ENCODE measurements at regions not wholly inside any gene's neighbourhood (a gene's known extent, or its start where the extent isn't known, plus 50 kb on each side); places are given as distances from the start of the nearest gene placed in this dataset.

DNA sequence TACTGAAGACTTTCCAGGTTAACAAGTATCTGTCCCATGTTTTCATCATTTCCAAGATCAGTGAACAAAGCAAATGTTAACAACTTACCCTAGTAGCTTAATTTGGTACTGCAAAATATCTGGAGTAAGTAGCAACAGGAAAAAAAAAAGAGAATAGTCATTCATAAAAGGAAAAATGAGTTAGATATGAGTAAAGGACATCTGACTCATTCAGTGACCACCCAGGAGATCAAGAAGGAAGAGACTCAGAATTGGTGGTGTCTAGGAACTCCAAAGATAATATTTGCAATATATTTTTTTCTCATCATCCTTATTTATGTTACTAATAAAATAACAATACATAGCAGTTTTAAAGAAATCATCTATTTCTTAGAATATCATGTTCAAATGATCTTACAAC lies 253.8 kb upstream of the COL8A1 start:
- TF ChIP-seq, protein P1, sequence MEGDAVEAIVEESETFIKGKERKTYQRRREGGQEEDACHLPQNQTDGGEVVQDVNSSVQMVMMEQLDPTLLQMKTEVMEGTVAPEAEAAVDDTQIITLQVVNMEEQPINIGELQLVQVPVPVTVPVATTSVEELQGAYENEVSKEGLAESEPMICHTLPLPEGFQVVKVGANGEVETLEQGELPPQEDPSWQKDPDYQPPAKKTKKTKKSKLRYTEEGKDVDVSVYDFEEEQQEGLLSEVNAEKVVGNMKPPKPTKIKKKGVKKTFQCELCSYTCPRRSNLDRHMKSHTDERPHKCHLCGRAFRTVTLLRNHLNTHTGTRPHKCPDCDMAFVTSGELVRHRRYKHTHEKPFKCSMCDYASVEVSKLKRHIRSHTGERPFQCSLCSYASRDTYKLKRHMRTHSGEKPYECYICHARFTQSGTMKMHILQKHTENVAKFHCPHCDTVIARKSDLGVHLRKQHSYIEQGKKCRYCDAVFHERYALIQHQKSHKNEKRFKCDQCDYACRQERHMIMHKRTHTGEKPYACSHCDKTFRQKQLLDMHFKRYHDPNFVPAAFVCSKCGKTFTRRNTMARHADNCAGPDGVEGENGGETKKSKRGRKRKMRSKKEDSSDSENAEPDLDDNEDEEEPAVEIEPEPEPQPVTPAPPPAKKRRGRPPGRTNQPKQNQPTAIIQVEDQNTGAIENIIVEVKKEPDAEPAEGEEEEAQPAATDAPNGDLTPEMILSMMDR (IDR thresholded peaks at IDR 0.05), result no peak
- TF ChIP-seq POLR2AphosphoS5 (IDR thresholded peaks at IDR 0.05), result no peak

Data from sigmoid colon (tissue), 4 donors.